C4-2B (cell line): ENCODE measurements at regions not wholly inside any gene's neighbourhood (a gene's known extent, or its start where the extent isn't known, plus 50 kb on each side); places are given as distances from the start of the nearest gene placed in this dataset.

Experiments
- ZFX ChIP-seq: fragments of 450-650 bp; IDR thresholded peaks from 2 replicates; pipeline ENCODE4 v1.6.1; 2017
- TF ChIP-seq, protein P1 (sequence below): fragments of 450-650 bp; conservative IDR thresholded peaks from 2 replicates; pipeline ENCODE4 v1.5.1; 2017; ENCODE audit warnings: mild to moderate bottlenecking

DNA sequence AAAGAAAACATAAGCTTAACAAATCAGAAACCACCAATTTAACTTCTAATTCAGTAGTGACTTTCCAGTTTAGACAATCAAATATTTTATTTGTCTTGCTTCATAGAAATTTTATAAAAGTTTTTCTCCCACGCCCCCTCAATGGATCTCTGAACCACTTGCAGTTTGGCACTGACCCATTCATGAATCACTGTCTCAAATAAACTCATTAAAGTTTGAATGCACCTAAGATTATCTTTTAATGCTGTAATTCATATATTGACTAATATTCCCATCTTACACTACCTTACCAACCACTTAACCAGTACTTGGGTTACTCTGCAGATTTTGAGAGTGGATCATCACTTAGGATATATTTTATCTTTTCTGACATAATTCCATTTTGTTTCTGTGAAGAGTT, 880.2 kb downstream of the OTOL1 start:
- TF ChIP-seq, protein P1, sequence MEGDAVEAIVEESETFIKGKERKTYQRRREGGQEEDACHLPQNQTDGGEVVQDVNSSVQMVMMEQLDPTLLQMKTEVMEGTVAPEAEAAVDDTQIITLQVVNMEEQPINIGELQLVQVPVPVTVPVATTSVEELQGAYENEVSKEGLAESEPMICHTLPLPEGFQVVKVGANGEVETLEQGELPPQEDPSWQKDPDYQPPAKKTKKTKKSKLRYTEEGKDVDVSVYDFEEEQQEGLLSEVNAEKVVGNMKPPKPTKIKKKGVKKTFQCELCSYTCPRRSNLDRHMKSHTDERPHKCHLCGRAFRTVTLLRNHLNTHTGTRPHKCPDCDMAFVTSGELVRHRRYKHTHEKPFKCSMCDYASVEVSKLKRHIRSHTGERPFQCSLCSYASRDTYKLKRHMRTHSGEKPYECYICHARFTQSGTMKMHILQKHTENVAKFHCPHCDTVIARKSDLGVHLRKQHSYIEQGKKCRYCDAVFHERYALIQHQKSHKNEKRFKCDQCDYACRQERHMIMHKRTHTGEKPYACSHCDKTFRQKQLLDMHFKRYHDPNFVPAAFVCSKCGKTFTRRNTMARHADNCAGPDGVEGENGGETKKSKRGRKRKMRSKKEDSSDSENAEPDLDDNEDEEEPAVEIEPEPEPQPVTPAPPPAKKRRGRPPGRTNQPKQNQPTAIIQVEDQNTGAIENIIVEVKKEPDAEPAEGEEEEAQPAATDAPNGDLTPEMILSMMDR: no peak
- no peak for TF ChIP-seq ZFX
